ENCODE measurements at regions not wholly inside any gene's neighbourhood (a gene's known extent, or its start where the extent isn't known, plus 50 kb on each side); places are given as distances from the start of the nearest gene placed in this dataset.

GRCh38 chr5:30436691-30437090 lies 756.8 kb upstream of the CDH6 start:
- Histone ChIP-seq H3K9ac (replicated peaks in 1 of 4; ENCODE audit: extremely low read depth in 1 of 4, low read depth in 3 of 4, low read length in 3 of 4) (no peak overlapping the region), H2AK5ac (ENCODE audit: low read depth, low read length) (no peak overlapping the region), H2BK5ac (ENCODE audit: low read depth, low read length) (no peak overlapping the region), H3K4me2 (ENCODE audit: insufficient read depth in 1 of 2, low read depth in 2 of 2, low read length in 2 of 2) (no peak overlapping the region), H3K56ac (replicated peaks; ENCODE audit: insufficient read length, low read depth, low read length) (no peak overlapping the region), H4K5ac (ENCODE audit: insufficient read length, low read depth, low read length) (no peak overlapping the region), H3K23me2 (ENCODE audit: low read depth, low read length) (no peaks in the 10 kb centered on the region), H2BK15ac (ENCODE audit: low read length) (no peak overlapping the region), H3K23ac (ENCODE audit: insufficient read length) (no peak overlapping the region), H3K4ac (replicated peaks; ENCODE audit: insufficient read length, low read depth, low read length) (no peak overlapping the region), H3K27me3 (replicated peaks in 1 of 4; ENCODE audit: control insufficient read depth in 3 of 4, extremely low read depth in 1 of 4, insufficient read depth in 3 of 4, low read length in 3 of 4) (no peaks in the 10 kb centered on the region), H2AFZ (ENCODE audit: low read length) (no peak overlapping the region), H3K14ac (ENCODE audit: insufficient read length) (no peak overlapping the region), H2BK120ac (replicated peaks; ENCODE audit: low read depth, low read length) (no peak overlapping the region), H3K4me1 (replicated peaks in 1 of 4; ENCODE audit: control insufficient read depth in 3 of 4, insufficient read depth in 4 of 4, low read length in 3 of 4) (0 out of 7 replicates have a peak, but pooled peaks cover 0 to 2% (median 0%) of the 10 kb centered on the region in 4 experiments), H3K9me3 (ENCODE audit: insufficient read depth in 2 of 2, low read depth in 1 of 2, low read length in 1 of 2) (no peaks in the 10 kb centered on the region), H3K36me3 (ENCODE audit: control insufficient read depth in 2 of 4, insufficient read depth in 4 of 4, low read length in 3 of 4) (no peaks in the 10 kb centered on the region), H4K8ac (ENCODE audit: extremely low read depth, insufficient read depth, low read length) (no peak overlapping the region), H2BK12ac (ENCODE audit: low read depth, low read length) (no peak overlapping the region), H3K18ac (ENCODE audit: extremely low read depth, low read length) (no peak overlapping the region), H4K91ac (replicated peaks; ENCODE audit: insufficient read length, low read length) (no peak overlapping the region), H3K4me3 (ENCODE audit: extremely low read depth in 1 of 4, insufficient read depth in 2 of 4, low read depth in 3 of 4, low read length in 4 of 4) (no peak overlapping the region), H3K79me2 (ENCODE audit: control insufficient read depth in 1 of 2, insufficient read depth in 2 of 2, low read length in 2 of 2) (no peaks in the 10 kb centered on the region), H3K27ac (ENCODE audit: low read depth, low read length) (no peak overlapping the region), H4K20me1 (replicated peaks in 1 of 2; ENCODE audit: control insufficient read depth in 1 of 2, insufficient read depth in 2 of 2, low read length in 2 of 2) (no peaks in the 10 kb centered on the region), H3K79me1 (ENCODE audit: low read depth, low read length) (no peaks in the 10 kb centered on the region), H2BK20ac (ENCODE audit: low read length) (no peak overlapping the region)
- DNase-seq (ENCODE audit: low read depth in 1 of 2, low spot score in 2 of 2) (no peak), FAIRE-seq (no peak)
- no peak for TF ChIP-seq TAF1 (IDR thresholded peaks at IDR 0.05; ENCODE audit: low read depth, low read length)
- TF ChIP-seq SP2 (IDR thresholded peaks at IDR 0.05; ENCODE audit: low read length), result no peak
- no peak for TF ChIP-seq SIN3A (conservative IDR thresholded peaks at IDR 0.05 in 1 of 2, IDR thresholded peaks at IDR 0.05 in 1 of 2; ENCODE audit: low read depth in 1 of 2, low read length in 2 of 2)
- no peak for TF ChIP-seq CHD1 (IDR thresholded peaks at IDR 0.05; ENCODE audit: low read depth, low read length)
- WGBS, 2 experiments (ENCODE audit: extremely low coverage in 1 of 2, insufficient coverage in 1 of 2, insufficient read length in 1 of 2, insufficient replicate concordance in 2 of 2, low coverage in 1 of 2, low lambda C conversion rate in 2 of 2, missing lambda C conversion rate in 1 of 2), result 93% methylated on average over 3 of the region's 3 CpGs; no CpG with 5 or more reads in 1 of the 2 experiments
- POLR2A ChIA-PET (ENCODE audit: partially characterized antibody), result no interaction called here
- CTCF ChIA-PET (ENCODE audit: partially characterized antibody), result no interaction called here

Data from H1 (cell line).